OCI-LY3 (cell line): ENCODE measurements at regions not wholly inside any gene's neighbourhood (a gene's known extent, or its start where the extent isn't known, plus 50 kb on each side); places are given as distances from the start of the nearest gene placed in this dataset.

Experiments used
- H2AFZ ChIP-seq: fragments of 200-600, 300-600 bp; shearing (Covaris generic); 2 replicates; pipeline ENCODE4 v1.6.0; 2014; ENCODE audit warnings: antibody characterized with exemption, low read depth, low read length
- H3K27ac ChIP-seq: fragments of 200-600, 300-600 bp; sonication (generic); 2 replicates; pipeline ENCODE4 v1.5.1; 2014; ENCODE audit warnings: mild to moderate bottlenecking, low read length, moderate library complexity, mixed read lengths
- H3K27me3 ChIP-seq: fragments of 200-600, 300-600 bp; sonication (generic); 2 replicates; pipeline ENCODE4 v1.6.1; 2014; ENCODE audit warnings: low read depth, low read length, mixed read lengths
- H3K36me3 ChIP-seq: fragments of 200-600, 300-600 bp; sonication (generic); replicated peaks from 2 replicates; pipeline ENCODE3; 2014; ENCODE audit warnings: low read depth, low read length, mixed read lengths
- H3K4me1 ChIP-seq: fragments of 300-600, 200-600 bp; sonication (generic); 2 replicates; pipeline ENCODE4 v1.6.1; 2014; ENCODE audit warnings: low read length, mixed read lengths
- H3K4me2 ChIP-seq: fragments of 200-600, 300-600 bp; sonication (generic); 2 replicates; pipeline ENCODE4 v1.6.1; 2014; ENCODE audit warnings: low read length, mixed read lengths
- H3K4me3 ChIP-seq: fragments of 300-600, 200-600 bp; sonication (generic); 2 replicates; pipeline ENCODE4 v1.5.1; 2014; ENCODE audit warnings: antibody characterized with exemption, mild to moderate bottlenecking, low read length, moderate library complexity
- H3K79me2 ChIP-seq: fragments of 300-600, 200-600 bp; shearing (Covaris generic); 2 replicates; pipeline ENCODE4 v1.6.1; 2014; ENCODE audit warnings: mild to moderate bottlenecking, low read length, mixed read lengths
- H3K9ac ChIP-seq: fragments of 300-600, 200-600 bp; shearing (Covaris generic); 2 replicates; pipeline ENCODE4 v1.6.0; 2014; ENCODE audit warnings: mild to moderate bottlenecking, low read length, moderate library complexity
- H3K9me3 ChIP-seq: fragments of 200-600, 300-600 bp; shearing (Covaris generic); 2 replicates; pipeline ENCODE4 v1.6.1; 2014; ENCODE audit warnings: low read length, mixed read lengths; ENCODE audit not compliant: insufficient read depth
- H4K20me1 ChIP-seq: fragments of 200-600, 300-600 bp; sonication (generic); 2 replicates; pipeline ENCODE4 v1.6.1; 2016; ENCODE audit warnings: low read length, mixed read lengths; ENCODE audit not compliant: insufficient read depth
- CTCF ChIP-seq: fragments of 200-600, 300-600 bp; sonication (generic); IDR thresholded peaks from 2 replicates; pipeline ENCODE4 v1.5.1; 2014; ENCODE audit warnings: antibody characterized with exemption, low read length, low read depth
- EZH2phosphoT487 ChIP-seq: fragments of 200-600 bp; shearing (Covaris generic); IDR thresholded peaks from 2 replicates; pipeline ENCODE4 v1.6.1; 2018; ENCODE audit warnings: antibody characterized with exemption, mixed run types, low read depth

GRCh38 chr5:167281925-167282324 lies 1009.5 kb upstream of the WWC1 start:
- Histone ChIP-seq H4K20me1 (no peaks in the 10 kb centered on the region), H3K4me3 (no peak overlapping the region), H3K9me3 (no peaks in the 10 kb centered on the region), H3K27ac (no peak overlapping the region), H2AFZ (no peak overlapping the region), H3K36me3 (no peaks in the 10 kb centered on the region), H3K4me1 (no peaks in the 10 kb centered on the region), H3K79me2 (no peaks in the 10 kb centered on the region), H3K27me3 (no peaks in the 10 kb centered on the region), H3K9ac (no peak overlapping the region), H3K4me2 (no peak overlapping the region)
- no peak for TF ChIP-seq EZH2phosphoT487
- no peak for TF ChIP-seq CTCF

GRCh38 chr5:167283691-167284090 lies 1007.8 kb upstream of the WWC1 start:
- H3K27me3 ChIP-seq = no peaks in the 10 kb centered on the region
- no peak overlapping the region for H3K4me2 ChIP-seq
- H4K20me1 ChIP-seq = no peaks in the 10 kb centered on the region
- H3K27ac ChIP-seq = no peak overlapping the region
- H2AFZ ChIP-seq = no peak overlapping the region
- TF ChIP-seq EZH2phosphoT487 (no peak), CTCF (no peak)
- H3K79me2 ChIP-seq = no peaks in the 10 kb centered on the region
- H3K36me3 ChIP-seq = no peaks in the 10 kb centered on the region
- no peak overlapping the region for H3K9ac ChIP-seq
- H3K4me1 ChIP-seq = no peaks in the 10 kb centered on the region
- H3K9me3 ChIP-seq = no peaks in the 10 kb centered on the region
- H3K4me3 ChIP-seq = no peak overlapping the region

GRCh38 chr5:167284222-167284890 lies 1007.1 kb upstream of the WWC1 start:
- no peaks in the 10 kb centered on the region for H3K79me2 ChIP-seq
- H3K9me3 ChIP-seq = no peaks in the 10 kb centered on the region
- TF ChIP-seq CTCF (no peak), EZH2phosphoT487 (no peak)

DNA sequence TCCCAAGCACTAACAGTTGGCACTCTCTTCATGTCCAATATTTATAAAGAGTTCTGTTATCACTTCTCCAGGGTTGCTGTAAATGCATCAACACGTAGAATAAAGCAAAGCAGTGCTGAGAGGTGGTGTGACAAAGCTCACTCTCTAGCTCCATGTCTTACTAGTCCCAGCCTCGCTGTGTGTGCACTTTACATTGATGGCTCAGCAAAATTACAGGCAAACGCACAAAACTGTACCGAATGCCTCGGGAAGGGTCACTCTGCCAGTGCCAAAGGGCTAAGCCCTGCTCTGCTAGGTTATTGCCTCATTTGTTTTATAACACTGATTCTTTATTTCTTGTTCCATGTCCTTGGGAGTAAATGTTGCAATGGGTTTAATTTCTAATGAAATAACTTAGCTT lies 1005.9 kb upstream of the WWC1 start:
- TF ChIP-seq EZH2phosphoT487 (no peak), CTCF (no peak)
- H3K36me3 ChIP-seq = no peaks in the 10 kb centered on the region
- no peak overlapping the region for H3K4me2 ChIP-seq
- no peak overlapping the region for H3K9ac ChIP-seq
- no peak overlapping the region for H2AFZ ChIP-seq
- no peaks in the 10 kb centered on the region for H3K4me1 ChIP-seq
- H3K4me3 ChIP-seq = no peak overlapping the region
- H3K79me2 ChIP-seq = no peaks in the 10 kb centered on the region
- no peaks in the 10 kb centered on the region for H3K9me3 ChIP-seq
- H4K20me1 ChIP-seq = no peaks in the 10 kb centered on the region
- no peaks in the 10 kb centered on the region for H3K27me3 ChIP-seq
- no peak overlapping the region for H3K27ac ChIP-seq

More at GRCh38 chr5:167284222-167284890, 1007.1 kb upstream of the WWC1 start:
- Histone ChIP-seq H4K20me1 (no peaks in the 10 kb centered on the region), H3K27ac (no peak overlapping the region), H3K36me3 (no peaks in the 10 kb centered on the region), H3K4me2 (no peak overlapping the region), H2AFZ (no peak overlapping the region), H3K27me3 (no peaks in the 10 kb centered on the region), H3K4me1 (no peaks in the 10 kb centered on the region), H3K9ac (no peak overlapping the region), H3K4me3 (no peak overlapping the region)
